ENCODE measurements at regions not wholly inside any gene's neighbourhood (a gene's known extent, or its start where the extent isn't known, plus 50 kb on each side); places are given as distances from the start of the nearest gene placed in this dataset.

DNA sequence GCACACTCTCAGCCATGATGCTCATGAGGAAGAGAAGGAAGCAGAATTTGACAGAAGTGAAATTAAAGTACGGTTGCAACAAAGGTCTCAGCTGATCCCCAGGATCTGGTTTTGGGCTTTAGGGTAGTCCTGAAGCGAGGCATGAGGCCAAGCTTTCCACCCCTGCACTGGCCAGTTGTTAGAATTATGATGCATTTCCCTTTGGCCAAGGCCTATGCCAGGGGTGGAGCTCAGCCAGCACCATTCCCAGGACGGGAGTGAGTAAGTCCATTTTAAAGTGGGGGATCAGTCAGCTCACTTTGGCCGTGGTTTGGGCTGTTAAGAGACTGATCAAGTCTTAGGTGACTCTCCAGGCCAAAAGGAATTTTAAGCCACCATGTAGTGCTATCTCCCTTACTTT lies 314.5 kb upstream of the MMADHC start:
- TF ChIP-seq, protein P1, sequence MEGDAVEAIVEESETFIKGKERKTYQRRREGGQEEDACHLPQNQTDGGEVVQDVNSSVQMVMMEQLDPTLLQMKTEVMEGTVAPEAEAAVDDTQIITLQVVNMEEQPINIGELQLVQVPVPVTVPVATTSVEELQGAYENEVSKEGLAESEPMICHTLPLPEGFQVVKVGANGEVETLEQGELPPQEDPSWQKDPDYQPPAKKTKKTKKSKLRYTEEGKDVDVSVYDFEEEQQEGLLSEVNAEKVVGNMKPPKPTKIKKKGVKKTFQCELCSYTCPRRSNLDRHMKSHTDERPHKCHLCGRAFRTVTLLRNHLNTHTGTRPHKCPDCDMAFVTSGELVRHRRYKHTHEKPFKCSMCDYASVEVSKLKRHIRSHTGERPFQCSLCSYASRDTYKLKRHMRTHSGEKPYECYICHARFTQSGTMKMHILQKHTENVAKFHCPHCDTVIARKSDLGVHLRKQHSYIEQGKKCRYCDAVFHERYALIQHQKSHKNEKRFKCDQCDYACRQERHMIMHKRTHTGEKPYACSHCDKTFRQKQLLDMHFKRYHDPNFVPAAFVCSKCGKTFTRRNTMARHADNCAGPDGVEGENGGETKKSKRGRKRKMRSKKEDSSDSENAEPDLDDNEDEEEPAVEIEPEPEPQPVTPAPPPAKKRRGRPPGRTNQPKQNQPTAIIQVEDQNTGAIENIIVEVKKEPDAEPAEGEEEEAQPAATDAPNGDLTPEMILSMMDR (conservative IDR thresholded peaks at IDR 0.05; ENCODE audit: low read depth) = no peak
- no peak for DNase-seq (ENCODE audit: low spot score)
- H3K27ac ChIP-seq = no peak overlapping the region
- POLR2A ChIA-PET (ENCODE audit: low non-redundant PET) = no interaction called here
- CTCF ChIA-PET = no interaction called here

GRCh38 chr2:149901231-149901859 lies 313.8 kb upstream of the MMADHC start:
- TF ChIP-seq, protein P1 (conservative IDR thresholded peaks at IDR 0.05; ENCODE audit: low read depth) = no peak
- no peak for DNase-seq (ENCODE audit: low spot score)
- ChIA-PET POLR2A (ENCODE audit: low non-redundant PET) (no interaction called here), CTCF (interaction anchor here (0.5 kb wide), 1 partner anchor 747 kb away, joined by 3 read pairs; no protein-coding TSS in a partner anchor)
- H3K27ac ChIP-seq = no peak overlapping the region

- CTCF ChIA-PET = no interaction called here
Measured at GRCh38 chr2:149899390-149899789, 311.8 kb upstream of the MMADHC start.

DNA sequence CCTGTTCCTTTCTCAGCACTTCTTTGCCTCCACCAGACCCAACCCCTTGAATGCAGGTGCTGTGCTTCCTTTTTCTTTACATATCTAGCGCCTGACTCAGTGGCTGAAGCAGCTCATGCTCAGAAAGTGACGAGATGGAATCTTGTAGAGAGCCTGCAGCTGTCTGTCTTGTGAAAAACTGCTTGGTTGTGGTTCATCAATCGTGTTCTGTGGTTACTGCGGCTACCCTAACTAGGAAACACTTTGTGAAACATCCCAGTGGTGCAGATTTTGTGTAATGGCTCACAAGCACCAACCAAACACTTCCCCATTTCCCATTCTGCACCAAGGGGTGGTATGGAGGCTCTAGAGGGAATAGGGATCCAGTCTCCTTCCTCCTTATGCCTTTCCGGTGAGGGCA lies 307.2 kb upstream of the MMADHC start:
- H3K27ac ChIP-seq = no peak overlapping the region
- POLR2A ChIA-PET (ENCODE audit: low non-redundant PET) = no interaction called here

More at GRCh38 chr2:149899390-149899789, 311.8 kb upstream of the MMADHC start:
- TF ChIP-seq, protein P1 (conservative IDR thresholded peaks at IDR 0.05; ENCODE audit: low read depth) = no peak
- DNase-seq (ENCODE audit: low spot score) = no peak
- POLR2A ChIA-PET (ENCODE audit: low non-redundant PET) = no interaction called here
- H3K27ac ChIP-seq = no peak overlapping the region

DNA sequence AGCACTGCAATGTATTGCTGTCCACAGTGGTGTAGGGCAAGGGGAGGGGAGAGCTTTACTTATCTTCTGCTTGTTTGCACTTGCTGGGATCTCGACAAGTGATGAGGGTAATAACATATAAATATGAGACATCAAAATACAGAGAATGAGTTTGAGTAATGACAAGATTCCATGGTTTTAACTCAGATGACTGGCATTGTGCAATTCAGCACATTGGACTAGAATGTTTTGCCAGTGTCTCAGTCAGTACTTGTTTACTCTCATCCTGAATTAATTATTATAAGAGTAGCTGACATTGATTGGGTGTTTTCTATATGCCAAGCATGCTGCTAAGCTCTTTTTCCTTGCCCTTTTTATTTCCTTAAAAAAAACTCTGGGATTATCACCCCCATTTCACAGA lies 306.7 kb upstream of the MMADHC start:
- no peak for DNase-seq (ENCODE audit: low spot score)
- POLR2A ChIA-PET (ENCODE audit: low non-redundant PET) = no interaction called here
- H3K27ac ChIP-seq = no peak overlapping the region
- TF ChIP-seq, protein P1 (conservative IDR thresholded peaks at IDR 0.05; ENCODE audit: low read depth) = no peak
- CTCF ChIA-PET = interaction anchor here (0.7 kb wide), 1 partner anchor 13 kb away, joined by 3 read pairs; no protein-coding TSS in a partner anchor

More for the DNA sequence above, 307.2 kb upstream of the MMADHC start:
- TF ChIP-seq, protein P1 (conservative IDR thresholded peaks at IDR 0.05; ENCODE audit: low read depth) = no peak
- CTCF ChIA-PET = interaction anchor here (0.7 kb wide), 1 partner anchor 13 kb away, joined by 3 read pairs; no protein-coding TSS in a partner anchor
- no peak for DNase-seq (ENCODE audit: low spot score)

DNA sequence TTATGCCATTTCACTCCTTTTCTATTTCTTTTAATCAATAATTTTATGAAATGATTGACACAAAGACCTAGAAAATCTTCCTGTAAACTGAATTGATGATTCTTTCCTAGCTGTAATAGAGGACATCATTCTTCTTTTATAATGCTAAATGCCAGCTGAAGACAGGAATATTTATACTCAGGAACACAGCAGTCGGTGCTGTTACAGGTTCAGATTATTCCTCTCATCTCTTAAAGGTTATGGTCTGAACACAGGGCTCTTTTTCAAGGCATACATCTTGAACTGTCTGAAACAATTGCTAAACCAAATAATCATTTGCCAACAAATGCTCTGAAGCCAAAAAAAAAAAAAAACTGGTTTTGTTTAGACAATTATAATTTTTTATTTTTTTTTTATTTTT lies 305.0 kb upstream of the MMADHC start:
- ChIA-PET POLR2A (ENCODE audit: low non-redundant PET) (no interaction called here), CTCF (no interaction called here)
- DNase-seq (ENCODE audit: low spot score) = no peak
- H3K27ac ChIP-seq = no peak overlapping the region
- TF ChIP-seq, protein P1 (conservative IDR thresholded peaks at IDR 0.05; ENCODE audit: low read depth) = no peak

All from RWPE1 (cell line).